BJ (cell line): ENCODE measurements at regions not wholly inside any gene's neighbourhood (a gene's known extent, or its start where the extent isn't known, plus 50 kb on each side); places are given as distances from the start of the nearest gene placed in this dataset.

Experiments used
- CTCF ChIA-PET: fragments of 350-600 bp; formaldehyde crosslinking; extraction: SDS; loops from one replicate; lab custom pipeline; 2021; ENCODE audit warnings: antibody characterized with exemption, inconsistent platforms; lab: Yijun Ruan, JAX
- POLR2A ChIA-PET: fragments of 300-600 bp; sonication (Branson Sonifier 250); formaldehyde crosslinking; extraction: SDS; loops from one replicate; lab custom pipeline; 2021; ENCODE audit warnings: antibody characterized with exemption; lab: Charles Lee
- DNase-seq: peaks from one replicate; pipeline ENCODE4 v3.0.0-alpha.2; 2011; ENCODE audit warnings: low read depth
- H3K27me3 ChIP-seq: 2 replicates; pipeline ENCODE4 v1.6.0; 2011; ENCODE audit warnings: low read length; ENCODE audit not compliant: control insufficient read depth, insufficient read depth
- H3K36me3 ChIP-seq: 2 replicates; pipeline ENCODE4 v1.5.1; 2011; ENCODE audit warnings: low read length; ENCODE audit not compliant: control insufficient read depth, insufficient read depth
- H3K4me3 ChIP-seq: 2 replicates; pipeline ENCODE4 v1.5.1; 2011; ENCODE audit warnings: low read depth, mild to moderate bottlenecking, control low read depth, low read length
- CTCF ChIP-seq: IDR thresholded peaks from 2 replicates; pipeline ENCODE4 v1.5.1; 2011; ENCODE audit warnings: low read depth, mild to moderate bottlenecking, control low read depth, inconsistent platforms, low read length, moderate library complexity; ENCODE audit not compliant: insufficient read depth

DNA sequence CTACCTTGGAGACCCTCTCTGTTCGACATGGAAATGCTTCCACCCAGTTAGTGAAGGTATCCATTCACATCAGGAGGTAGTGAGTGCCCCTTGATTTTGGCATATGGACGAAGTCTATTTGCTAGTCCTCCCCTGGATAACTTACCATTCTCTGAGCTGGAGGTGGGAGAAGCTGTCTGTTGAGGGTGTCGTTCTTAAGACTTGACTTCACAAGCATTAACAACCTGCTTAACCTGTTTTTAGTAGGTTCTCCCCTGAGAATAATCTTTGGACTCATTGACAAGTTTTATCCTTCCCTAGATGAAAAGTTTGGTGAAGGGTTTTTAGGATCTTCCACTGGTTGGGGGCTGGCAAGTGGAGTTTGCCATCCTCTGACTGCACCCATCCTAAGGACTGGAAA lies 1053.8 kb upstream of the CNTN5 start:
- ChIA-PET POLR2A (no interaction called here), CTCF (no interaction called here)
- Histone ChIP-seq H3K36me3 (no peaks in the 10 kb centered on the region), H3K27me3 (no peaks in the 10 kb centered on the region), H3K4me3 (no peak overlapping the region)
- TF ChIP-seq CTCF, result no peak
- DNase-seq, result no peak

GRCh38 chr11:97968071-97968470 lies 1052.7 kb upstream of the CNTN5 start:
- TF ChIP-seq CTCF, result no peak
- DNase-seq, result no peak

GRCh38 chr11:97972731-97973130 lies 1048.0 kb upstream of the CNTN5 start:
- H3K36me3 ChIP-seq, result no peaks in the 10 kb centered on the region
- H3K4me3 ChIP-seq, result no peak overlapping the region
- DNase-seq, result no peak
- ChIA-PET CTCF (no interaction called here), POLR2A (no interaction called here)
- no peak for TF ChIP-seq CTCF
- no peaks in the 10 kb centered on the region for H3K27me3 ChIP-seq

More at GRCh38 chr11:97968071-97968470, 1052.7 kb upstream of the CNTN5 start:
- CTCF ChIA-PET, result no interaction called here
- H3K4me3 ChIP-seq, result no peak overlapping the region
- no peaks in the 10 kb centered on the region for H3K27me3 ChIP-seq
- H3K36me3 ChIP-seq, result no peaks in the 10 kb centered on the region
- POLR2A ChIA-PET, result no interaction called here

DNA sequence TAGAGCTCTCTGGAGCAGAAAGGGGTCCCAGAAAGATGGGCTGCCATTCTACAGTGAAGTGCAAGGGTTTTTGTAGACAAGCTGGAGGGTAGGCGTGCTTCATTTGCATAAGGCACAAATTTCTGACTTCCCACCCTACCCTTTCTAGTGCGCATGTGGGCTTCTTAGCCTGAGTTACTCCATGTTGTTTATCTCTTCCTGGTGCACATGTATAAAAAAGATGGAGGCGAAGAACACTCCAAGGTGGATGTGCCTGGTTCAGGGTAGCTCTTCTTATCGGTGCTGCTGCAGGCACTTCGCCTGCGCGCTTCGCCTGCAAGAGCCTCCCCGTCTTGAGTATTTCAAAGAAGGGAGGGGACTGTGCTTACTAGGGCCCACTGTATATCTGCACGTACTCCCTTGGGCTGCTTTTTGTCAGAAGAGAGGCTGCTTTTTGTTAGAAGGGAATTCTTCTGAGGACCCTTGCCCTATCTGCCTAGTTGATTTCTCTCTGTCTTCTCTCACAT lies 1047.3 kb upstream of the CNTN5 start:
- TF ChIP-seq CTCF, result no peak
- no peaks in the 10 kb centered on the region for H3K27me3 ChIP-seq
- CTCF ChIA-PET, result no interaction called here
- H3K36me3 ChIP-seq, result no peaks in the 10 kb centered on the region
- no peak for DNase-seq
- POLR2A ChIA-PET, result no interaction called here
- no peak overlapping the region for H3K4me3 ChIP-seq

GRCh38 chr11:97974798-97975498 lies 1045.8 kb upstream of the CNTN5 start:
- TF ChIP-seq CTCF, result no peak
- ChIA-PET POLR2A (no interaction called here), CTCF (no interaction called here)
- no peak overlapping the region for H3K4me3 ChIP-seq
- no peaks in the 10 kb centered on the region for H3K27me3 ChIP-seq
- H3K36me3 ChIP-seq, result no peaks in the 10 kb centered on the region
- no peak for DNase-seq
